GM12878 (cell line): ENCODE measurements at regions not wholly inside any gene's neighbourhood (a gene's known extent, or its start where the extent isn't known, plus 50 kb on each side); places are given as distances from the start of the nearest gene placed in this dataset.

Experiments used
- CHD2 ChIP-seq: IDR thresholded peaks from 2 replicates; pipeline ENCODE4 v1.6.1; 2011; ENCODE audit warnings: low read depth, low read length, improper control_type of control experiment, borderline replicate concordance
- CREB1 ChIP-seq: IDR thresholded peaks from 2 replicates; pipeline ENCODE4 v1.6.1; 2012; ENCODE audit warnings: low read depth, mild to moderate bottlenecking, inconsistent platforms
- EZH2 ChIP-seq: IDR thresholded peaks from 2 replicates; pipeline ENCODE4 v1.6.1; 2012; ENCODE audit warnings: low read depth, mild to moderate bottlenecking, control low read depth, inconsistent platforms, low read length, borderline replicate concordance; ENCODE audit not compliant: control insufficient read depth
- MXI1 ChIP-seq: fragments of 150-350 bp; IDR thresholded peaks from 2 replicates; pipeline ENCODE4 v1.6.1; 2011; ENCODE audit warnings: low read depth, mild to moderate bottlenecking, inconsistent platforms, low read length, improper control_type of control experiment
- NRF1 ChIP-seq: conservative IDR thresholded peaks from 2 replicates; pipeline ENCODE4 v1.6.1; 2011; ENCODE audit warnings: mild to moderate bottlenecking, low read depth, low read length, improper control_type of control experiment
- RELA ChIP-seq: fragments of 450-650 bp; IDR thresholded peaks from 2 replicates; pipeline ENCODE4 v1.8.0; 2014; ENCODE audit warnings: borderline replicate concordance; ENCODE audit not compliant: partially characterized antibody
- YY1 ChIP-seq: IDR thresholded peaks from 2 replicates; pipeline ENCODE4 v1.6.1; 2011; ENCODE audit warnings: low read depth, mild to moderate bottlenecking, low read length
- TF ChIP-seq, protein P1 (sequence below), 3 experiments: IDR thresholded peaks in 2 of 3; conservative IDR thresholded peaks in 1 of 3; 2 replicates each; pipeline ENCODE4 v1.5.1; 2011; ENCODE audit warnings: low read depth in 3 of 3, low read length in 3 of 3, mild to moderate bottlenecking in 3 of 3, control low read depth in 2 of 3, moderate library complexity in 2 of 3, inconsistent platforms in 1 of 3, mixed read lengths in 1 of 3; ENCODE audit not compliant: control insufficient read depth in 2 of 3, insufficient read depth in 1 of 3; ENCODE audit errors: extremely low read depth in 1 of 3
- TF ChIP-seq, protein P2 (sequence below): IDR thresholded peaks from 2 replicates; pipeline ENCODE4 v1.6.1; 2012; ENCODE audit warnings: mild to moderate bottlenecking, low read depth, low read length
- TF ChIP-seq, protein P3 (sequence below): IDR thresholded peaks from 2 replicates; pipeline ENCODE4 v1.6.1; 2011; ENCODE audit warnings: borderline replicate concordance, low read depth, mild to moderate bottlenecking, moderate library complexity, low read length; ENCODE audit not compliant: insufficient read depth, poor library complexity, severe bottlenecking

DNA sequence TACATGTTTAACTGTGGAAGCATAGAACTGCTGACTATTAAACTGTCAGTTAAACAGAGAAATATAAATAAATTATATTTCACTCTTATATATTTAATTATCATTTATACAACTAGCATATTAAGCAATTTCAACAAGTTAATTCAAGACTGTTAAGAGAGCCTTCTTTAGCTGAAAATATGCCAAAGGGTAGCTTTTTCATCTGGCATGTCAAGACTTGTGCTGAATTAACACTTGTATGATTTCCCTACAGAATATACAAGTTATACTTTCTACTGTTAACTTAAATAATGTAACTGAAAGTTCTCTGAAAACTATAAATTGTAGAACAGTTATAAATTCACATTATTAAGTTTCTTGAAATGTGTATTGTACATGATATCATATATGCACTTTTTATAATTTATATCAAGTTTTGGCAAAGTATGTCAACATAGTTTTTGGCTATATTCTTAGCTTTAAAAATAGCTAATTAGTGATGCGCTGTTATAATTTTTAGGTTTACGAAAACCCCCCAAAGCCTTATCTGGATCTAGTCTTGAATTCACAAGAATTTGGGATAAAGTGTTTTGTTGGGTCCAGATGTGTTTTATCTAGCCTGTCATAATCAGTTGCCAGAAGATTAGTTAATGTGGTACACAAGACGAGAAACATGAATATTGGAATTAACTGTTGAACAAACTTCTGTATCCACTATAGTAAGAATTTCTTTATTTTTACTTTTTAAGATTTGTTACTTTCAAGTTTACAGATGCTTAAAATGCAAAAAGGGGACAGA lies 231.1 kb upstream of the FOXP2 start:
- TF ChIP-seq, protein P1, sequence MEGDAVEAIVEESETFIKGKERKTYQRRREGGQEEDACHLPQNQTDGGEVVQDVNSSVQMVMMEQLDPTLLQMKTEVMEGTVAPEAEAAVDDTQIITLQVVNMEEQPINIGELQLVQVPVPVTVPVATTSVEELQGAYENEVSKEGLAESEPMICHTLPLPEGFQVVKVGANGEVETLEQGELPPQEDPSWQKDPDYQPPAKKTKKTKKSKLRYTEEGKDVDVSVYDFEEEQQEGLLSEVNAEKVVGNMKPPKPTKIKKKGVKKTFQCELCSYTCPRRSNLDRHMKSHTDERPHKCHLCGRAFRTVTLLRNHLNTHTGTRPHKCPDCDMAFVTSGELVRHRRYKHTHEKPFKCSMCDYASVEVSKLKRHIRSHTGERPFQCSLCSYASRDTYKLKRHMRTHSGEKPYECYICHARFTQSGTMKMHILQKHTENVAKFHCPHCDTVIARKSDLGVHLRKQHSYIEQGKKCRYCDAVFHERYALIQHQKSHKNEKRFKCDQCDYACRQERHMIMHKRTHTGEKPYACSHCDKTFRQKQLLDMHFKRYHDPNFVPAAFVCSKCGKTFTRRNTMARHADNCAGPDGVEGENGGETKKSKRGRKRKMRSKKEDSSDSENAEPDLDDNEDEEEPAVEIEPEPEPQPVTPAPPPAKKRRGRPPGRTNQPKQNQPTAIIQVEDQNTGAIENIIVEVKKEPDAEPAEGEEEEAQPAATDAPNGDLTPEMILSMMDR (IDR thresholded peaks at IDR 0.05 in 2 of 3, conservative IDR thresholded peaks at IDR 0.05 in 1 of 3; ENCODE audit: control insufficient read depth in 2 of 3, extremely low read depth in 1 of 3, insufficient read depth in 1 of 3, low read depth in 3 of 3, low read length in 3 of 3), result no peak
- TF ChIP-seq EZH2, result no peak
- no peak for TF ChIP-seq NRF1
- TF ChIP-seq CHD2, result no peak
- TF ChIP-seq CREB1, result no peak
- TF ChIP-seq, protein P2, sequence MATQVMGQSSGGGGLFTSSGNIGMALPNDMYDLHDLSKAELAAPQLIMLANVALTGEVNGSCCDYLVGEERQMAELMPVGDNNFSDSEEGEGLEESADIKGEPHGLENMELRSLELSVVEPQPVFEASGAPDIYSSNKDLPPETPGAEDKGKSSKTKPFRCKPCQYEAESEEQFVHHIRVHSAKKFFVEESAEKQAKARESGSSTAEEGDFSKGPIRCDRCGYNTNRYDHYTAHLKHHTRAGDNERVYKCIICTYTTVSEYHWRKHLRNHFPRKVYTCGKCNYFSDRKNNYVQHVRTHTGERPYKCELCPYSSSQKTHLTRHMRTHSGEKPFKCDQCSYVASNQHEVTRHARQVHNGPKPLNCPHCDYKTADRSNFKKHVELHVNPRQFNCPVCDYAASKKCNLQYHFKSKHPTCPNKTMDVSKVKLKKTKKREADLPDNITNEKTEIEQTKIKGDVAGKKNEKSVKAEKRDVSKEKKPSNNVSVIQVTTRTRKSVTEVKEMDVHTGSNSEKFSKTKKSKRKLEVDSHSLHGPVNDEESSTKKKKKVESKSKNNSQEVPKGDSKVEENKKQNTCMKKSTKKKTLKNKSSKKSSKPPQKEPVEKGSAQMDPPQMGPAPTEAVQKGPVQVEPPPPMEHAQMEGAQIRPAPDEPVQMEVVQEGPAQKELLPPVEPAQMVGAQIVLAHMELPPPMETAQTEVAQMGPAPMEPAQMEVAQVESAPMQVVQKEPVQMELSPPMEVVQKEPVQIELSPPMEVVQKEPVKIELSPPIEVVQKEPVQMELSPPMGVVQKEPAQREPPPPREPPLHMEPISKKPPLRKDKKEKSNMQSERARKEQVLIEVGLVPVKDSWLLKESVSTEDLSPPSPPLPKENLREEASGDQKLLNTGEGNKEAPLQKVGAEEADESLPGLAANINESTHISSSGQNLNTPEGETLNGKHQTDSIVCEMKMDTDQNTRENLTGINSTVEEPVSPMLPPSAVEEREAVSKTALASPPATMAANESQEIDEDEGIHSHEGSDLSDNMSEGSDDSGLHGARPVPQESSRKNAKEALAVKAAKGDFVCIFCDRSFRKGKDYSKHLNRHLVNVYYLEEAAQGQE, result no peak
- TF ChIP-seq, protein P3, sequence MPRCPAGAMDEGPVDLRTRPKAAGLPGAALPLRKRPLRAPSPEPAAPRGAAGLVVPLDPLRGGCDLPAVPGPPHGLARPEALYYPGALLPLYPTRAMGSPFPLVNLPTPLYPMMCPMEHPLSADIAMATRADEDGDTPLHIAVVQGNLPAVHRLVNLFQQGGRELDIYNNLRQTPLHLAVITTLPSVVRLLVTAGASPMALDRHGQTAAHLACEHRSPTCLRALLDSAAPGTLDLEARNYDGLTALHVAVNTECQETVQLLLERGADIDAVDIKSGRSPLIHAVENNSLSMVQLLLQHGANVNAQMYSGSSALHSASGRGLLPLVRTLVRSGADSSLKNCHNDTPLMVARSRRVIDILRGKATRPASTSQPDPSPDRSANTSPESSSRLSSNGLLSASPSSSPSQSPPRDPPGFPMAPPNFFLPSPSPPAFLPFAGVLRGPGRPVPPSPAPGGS, result no peak
- no peak for TF ChIP-seq MXI1
- no peak for TF ChIP-seq RELA
- TF ChIP-seq YY1, result no peak
